Stimulated activated CD8-positive, alpha-beta memory T cell treated with anti-CD3 and anti-CD28 coated beads, Interleukin-15, amount 100 ng/mL, for 24 hours (primary cell): ENCODE measurements at regions not wholly inside any gene's neighbourhood (a gene's known extent, or its start where the extent isn't known, plus 50 kb on each side); places are given as distances from the start of the nearest gene placed in this dataset.
A peak's percentile ranks its signal among the peaks of the same experiment; 100 is the strongest.

Experiments used
- DNase-seq: peaks from one replicate; pipeline ENCODE4 v3.0.0-alpha.2; 2020; ENCODE audit warnings: low read depth

DNA sequence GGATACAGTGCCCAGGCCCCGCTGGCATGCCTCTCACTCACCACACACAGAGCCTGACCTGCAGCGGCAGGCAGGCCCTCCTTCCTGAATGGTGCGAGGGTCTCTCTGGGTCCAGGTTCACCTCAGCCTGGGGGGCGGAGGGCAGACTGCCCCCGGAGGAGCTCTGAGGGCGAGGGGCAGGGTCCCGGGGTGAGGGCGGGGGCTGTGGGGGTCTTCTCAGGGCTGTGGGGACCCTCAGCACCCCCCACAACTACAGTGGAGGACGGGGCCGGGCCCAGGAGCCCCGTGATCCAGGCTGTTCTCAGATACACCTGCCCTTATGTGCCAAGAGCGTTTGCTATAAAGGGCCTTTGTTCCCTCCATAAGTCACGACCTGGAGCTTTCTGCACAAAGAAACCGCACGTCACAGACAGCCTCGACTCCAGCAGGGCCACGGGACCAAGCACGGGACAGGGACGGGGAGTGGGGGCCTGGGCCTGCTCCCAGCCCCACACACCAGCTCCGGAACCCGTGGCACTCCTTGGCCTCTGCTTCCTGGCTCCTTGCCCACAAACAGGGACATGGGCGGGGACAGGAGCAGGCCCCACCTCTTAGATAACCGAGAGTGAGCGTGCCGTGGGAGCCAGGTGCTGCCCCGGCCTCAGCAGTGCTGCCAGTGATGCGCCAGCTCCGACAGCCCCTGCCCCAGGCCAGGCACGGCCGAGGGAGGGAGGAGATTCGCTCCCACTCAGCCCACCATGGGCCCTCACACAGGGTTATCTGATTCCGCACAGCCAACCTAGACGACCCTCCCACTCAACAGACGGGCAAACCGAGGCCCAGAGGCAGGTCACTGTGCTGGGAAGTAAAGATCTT is 101.9 kb downstream of the RFLNA start:
- no peak for DNase-seq

DNA sequence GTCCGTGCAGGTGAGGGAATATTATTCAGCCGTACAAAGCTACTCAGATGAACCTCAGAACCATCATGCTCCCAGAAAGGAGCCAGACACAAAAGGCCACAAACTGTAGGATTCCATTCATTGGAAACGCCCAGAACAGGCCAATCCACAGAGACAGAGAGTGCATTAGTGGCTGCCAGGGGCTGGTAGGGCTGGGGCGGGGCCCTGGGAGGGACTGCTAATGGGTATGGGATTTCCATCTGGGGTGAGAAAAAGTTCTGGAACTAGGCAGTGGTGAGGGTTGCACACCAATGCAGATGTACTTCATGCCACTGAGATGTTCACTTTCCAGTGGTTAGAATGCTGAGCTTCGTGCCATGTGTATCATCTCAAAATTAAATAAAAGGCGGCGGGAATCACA is 101.1 kb downstream of the RFLNA start:
- no peak for DNase-seq

DNA sequence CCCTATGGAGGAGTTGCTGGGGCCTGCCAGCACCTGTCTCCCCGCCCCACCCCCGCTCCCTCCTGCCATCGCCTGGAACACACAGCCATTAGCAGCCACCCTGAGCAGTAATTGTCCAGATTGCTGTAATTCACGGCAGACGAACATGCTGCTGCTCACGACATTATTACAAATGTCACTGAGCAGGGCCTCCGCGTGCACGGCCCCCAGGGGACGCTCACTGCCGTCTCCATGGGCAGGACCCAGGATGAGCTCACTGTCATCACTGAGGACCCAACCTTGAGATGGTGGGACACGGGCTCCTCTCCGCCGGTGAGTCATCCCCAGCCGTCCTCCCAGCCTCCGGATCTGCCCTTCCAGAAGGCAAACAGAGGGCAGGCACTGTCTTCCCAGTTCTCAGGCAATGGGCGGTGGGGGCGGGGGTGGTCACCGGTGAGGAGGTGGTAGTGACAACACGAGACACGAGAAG is 100.4 kb downstream of the RFLNA start:
- no peak for DNase-seq

DNA sequence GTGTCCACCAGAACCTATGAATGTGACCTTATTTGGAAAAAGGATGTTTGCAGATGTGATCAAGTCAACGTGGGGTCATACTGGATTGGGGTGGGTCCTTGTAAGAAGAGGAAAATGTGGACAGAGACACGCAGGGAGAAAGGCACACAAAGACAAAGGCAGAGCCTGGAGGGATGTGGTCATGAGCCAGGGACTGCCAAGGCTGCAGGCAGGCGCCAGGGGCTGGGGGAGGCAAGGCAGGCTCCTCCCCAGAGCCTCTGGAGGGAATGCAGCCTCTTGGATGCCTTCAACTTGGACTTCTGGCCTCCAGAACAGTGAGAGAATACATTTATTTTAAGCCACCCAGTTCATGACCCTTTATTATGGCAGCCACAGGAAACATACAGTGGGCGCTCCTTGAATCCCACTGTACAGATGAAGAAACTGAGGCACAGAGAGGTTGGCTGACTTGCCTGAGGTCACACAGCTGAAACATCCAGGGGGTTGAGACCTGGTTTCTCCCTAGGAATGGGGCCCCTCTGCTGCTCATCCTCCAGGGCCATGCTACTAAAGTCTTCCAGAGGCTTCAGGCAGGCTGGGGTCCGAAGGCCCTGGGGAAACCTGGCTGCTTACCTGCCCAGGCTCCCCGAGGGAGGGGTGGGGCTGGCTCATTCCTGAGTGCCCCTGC is 99.7 kb downstream of the RFLNA start:
- DNase-seq: no peak

DNA sequence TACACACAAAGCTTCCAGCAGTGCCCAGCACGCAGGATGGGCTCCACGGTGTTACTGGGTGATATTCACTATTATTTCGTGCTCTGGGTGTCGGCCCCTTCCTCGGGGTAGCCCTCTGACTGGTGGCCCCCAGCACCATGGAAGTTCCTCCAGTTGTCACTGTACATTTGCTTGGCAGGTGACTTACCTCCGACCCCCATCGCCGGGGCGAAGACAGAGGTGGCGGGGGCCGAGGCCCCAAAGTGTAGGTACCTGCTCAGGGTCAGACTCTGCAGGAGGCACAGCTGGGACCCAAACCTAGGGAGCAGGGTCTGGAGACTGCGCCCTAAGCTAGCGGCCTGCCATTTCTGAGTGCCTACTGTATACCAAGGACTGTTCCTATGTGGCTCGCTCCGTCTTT is 98.9 kb downstream of the RFLNA start:
- no peak for DNase-seq

DNA sequence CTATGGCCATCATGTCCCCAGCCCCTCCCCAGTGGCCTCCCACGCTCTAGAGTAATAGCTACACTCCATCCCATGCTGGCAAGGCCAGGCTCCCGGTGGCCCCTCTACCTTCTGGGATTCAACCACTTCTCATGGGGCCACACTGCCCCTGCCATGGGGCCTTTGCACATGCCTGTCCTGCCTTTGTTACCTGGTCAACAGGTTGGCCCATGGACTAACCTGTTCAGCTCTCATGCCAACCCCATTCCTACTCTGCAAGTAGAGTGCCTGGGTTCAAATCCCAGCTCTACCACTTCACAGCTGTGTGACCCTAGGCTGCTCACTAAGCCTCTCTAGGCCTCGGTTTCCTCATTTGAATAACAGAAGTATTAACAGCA is 98.5 kb downstream of the RFLNA start:
- DNase-seq: no peak

DNA sequence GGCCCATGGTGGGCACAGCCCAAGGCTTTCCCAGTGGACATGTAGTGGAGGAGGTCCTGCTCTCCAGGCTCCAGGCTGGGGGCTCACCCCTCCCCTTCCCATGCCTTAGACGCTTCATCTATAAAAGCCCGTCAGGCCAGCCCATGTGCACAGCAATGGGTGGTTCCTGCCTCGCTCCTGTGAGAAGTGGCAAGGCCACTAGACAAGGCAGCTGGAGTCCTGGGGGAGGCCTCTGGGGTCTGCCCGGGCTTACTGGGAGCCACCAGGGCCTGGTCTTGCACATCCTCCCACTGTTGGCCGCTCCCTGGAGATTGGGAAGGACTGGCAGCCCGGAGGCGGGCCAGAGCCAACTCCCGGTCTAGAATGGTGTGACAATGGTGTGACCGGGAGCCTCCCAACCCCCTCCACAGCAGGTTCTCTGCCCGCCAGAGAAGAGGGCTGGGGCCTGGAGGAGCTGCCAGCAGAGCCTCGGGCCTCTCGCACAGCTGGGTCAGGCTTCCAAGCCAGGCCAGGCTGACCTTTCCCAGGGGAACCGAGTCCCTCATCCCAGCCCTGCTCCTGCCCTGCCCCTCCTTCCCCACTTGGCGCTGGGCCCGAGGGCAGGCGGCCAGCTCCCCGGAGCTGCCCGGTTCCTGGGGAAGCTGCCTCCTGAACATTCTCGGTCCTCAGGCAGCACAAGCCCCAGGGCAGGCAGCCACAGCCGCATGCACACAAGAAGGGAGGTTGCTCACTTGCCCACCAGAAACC is 97.9 kb downstream of the RFLNA start:
- no peak for DNase-seq

DNA sequence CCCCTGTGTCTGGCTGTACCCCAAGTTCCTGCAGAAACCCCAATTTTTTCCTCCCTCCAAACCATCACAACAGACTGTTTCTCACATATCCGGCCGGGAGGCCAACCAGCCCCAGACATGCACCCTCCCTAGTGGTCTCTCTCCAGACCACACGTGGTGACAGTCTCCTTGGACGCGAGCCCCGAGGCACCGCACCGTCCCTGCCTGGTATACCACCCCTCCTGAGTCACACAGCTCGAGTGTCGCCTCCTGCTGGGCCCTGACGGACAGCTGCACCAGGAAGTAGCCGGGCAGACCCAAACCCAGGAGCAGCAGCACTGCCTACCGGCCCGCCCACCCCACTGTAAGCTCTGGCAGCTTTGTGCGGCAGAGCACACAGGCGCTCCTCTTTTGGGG is 97.4 kb downstream of the RFLNA start:
- DNase-seq: no peak

DNA sequence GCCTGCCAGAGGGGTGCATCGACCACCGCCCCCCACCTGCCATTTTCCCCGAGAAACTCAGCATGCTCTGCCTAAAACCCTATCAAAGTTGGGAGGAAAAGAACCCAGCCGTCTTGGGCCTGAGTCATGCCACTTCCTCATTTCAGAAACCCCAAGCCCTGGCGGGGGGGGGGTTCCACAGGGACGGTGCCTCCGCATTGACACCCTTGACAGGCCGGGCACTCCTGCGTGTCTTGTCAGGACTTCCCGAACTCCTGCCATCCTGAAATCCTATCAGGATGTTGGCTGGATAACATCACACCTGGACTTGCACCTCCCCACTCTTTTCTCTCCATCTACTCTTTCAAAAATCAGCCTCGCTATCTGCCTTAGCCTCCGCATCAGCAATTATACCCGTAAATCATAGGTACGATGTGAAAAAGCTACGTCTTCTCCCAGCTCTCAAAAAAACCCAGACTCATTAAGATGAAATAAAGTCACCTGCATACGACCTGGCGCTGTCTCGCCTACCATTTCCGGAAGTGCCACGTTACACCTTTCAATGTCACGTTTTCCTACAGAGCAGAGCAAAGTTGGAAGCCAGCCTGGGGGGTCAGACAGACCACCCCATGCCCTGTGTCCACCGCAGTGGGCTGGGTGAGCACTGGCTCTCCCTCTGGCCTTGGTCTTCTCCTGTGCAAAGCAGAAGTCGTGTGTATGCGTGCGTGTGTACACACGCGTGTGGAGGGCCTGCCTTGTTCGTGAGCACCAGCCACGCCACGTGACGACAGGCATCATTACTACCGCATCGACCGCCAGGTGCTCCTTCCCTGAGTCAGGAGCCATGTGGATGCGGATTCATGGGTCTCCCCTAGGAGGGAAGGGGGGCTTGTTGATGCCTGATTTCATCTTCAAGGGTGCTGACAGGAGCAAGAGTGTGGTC is 96.7 kb downstream of the RFLNA start:
- no peak for DNase-seq

DNA sequence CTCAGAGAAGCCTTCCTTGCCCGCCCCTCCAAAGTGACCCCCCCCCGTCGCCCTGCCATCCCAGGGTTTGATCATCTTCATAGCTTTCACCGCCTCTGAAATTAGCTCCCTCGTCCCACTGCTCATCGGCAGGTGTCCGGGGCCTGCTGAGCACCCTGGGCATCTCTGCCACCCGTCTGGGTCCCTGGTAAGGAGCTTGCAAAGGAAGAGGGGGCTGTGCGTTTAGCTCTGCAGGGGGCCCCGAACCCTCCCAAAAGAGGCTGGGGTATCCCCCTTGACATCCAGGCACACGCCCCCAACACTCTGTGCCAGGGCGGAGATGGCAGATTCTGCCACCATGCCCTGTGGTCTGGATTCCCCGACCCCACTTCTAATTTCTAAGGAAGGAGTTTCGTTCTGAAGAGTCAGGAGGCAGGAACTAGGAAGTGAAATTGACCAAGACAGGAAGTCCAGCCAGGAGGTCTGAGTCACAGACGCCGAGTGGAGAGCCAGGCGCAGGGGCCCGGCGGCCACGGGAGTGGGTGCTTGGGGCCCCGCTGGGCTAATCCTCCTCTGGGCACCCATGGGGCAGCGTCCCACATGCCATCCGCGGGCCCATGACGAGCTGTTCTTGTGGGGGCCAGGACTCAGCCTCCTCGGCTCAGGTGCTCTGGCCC is 95.7 kb downstream of the RFLNA start:
- DNase-seq: no peak

DNA sequence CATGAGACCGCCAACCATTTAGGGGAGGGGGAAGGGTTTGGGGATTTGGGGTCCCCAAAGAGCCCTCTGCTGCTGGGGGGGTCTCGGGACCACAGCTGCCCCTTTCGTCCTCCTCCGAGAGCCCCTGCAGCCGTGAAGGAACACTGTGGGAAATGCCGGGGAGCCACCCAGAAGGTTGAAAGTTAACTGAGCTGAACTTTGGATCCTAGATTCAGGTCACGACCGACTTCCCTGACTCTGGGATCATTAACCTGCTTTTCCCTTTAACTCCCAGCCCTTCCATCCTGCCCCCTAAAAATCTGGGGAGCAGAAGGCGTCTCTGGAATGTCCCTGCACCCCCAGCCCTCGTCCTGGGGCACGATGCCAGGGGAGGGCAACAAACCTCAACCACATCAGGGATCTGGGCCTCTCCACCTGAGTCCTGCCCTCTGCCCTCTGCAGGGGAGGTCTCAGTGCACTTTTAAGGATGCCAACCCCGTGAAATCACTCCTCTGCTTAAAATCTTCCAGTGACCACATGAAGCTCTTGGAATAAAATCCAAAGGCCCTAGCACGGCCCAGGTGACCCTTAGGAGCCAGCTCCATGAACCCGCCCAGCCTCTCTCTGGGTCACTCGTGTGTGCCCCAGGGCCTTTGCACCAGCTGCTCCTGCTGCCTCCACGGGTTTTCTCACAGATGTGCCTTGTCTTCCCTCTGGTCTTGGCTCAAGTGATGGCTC is 95.0 kb downstream of the RFLNA start:
- no peak for DNase-seq

DNA sequence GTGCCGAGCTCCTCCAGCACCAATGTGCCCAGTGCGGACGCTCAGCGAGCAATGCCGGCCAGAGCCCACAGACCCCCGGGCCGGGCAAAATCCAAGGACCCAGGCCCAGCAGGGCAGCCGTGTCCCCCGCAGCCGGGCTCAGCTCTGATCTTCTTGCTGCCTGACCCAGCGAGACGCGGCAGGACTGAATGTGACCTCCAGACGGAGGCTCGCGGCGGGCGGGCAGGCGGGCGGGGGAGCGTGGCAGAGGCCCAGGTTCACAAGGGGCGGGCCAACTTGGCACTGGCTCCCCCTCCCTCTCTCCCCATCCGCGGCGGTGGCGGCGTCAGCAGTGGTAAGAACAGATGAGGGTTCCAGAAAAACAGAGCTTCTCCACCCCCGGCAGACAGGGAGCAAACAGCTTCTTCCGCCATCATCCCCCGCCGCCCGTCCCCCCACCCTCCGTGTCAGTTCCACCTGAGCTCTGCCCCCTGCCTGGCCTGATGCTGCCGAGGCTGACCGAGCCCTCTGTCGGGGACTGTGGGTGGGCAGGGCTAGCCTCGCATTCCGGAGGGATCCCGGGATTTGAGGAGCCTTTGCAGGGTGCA is 94.3 kb downstream of the RFLNA start:
- peak; percentile 18 for DNase-seq

DNA sequence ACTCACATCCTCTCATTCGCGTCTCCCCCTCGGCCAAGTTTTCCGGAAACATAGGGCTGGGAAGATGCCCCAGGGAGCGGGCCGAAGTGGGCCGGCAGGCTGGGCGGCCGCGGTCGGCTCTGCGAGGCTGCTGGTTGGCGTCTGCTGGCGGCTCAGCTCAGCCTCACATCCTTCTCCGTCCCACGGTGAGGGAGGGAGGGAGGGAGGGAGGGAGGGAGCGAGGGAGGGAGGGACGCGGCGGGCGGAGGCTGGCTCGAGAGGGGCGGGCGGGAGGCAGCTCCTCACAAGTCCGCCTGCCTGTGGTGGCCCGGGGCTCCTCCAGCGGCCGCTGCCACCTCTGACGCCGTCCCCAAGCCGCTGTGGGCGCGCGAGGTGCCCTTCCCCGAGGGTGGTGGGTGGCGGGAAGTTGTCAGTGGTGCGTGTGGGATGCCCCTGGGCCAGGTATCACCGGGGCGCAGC is 93.8 kb downstream of the RFLNA start:
- DNase-seq: no peak

DNA sequence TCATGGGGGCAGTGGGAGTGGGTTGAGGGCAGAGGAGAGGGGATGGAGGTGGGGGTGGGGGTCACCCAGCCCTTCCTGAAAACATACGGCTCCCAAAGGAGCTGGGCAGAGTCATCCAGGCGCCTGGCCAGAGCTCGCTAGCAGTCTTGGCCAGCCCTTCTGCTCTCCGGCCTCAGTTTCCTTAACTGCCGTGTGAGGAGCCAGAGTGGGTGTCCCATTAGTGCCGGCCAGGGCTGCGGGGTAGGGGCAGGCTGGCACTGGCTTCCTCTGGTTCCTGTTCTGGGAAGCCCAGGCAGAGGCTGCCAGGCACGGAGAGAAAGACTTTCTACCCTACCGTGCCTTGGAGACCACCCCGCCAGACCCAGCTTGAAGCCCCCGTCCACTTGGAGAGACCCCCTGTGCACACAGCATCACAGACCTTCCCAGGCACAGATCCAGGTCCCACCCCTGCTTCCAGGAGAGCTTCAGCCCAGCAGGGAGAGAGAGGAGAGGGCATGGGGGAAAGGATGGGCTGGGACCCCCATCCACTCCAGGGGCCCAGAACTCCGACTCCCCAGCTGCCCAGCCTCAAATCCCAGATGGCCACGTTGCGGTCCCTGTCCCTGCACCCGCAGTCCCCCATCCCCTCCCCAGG is 93.3 kb downstream of the RFLNA start:
- DNase-seq: no peak

DNA sequence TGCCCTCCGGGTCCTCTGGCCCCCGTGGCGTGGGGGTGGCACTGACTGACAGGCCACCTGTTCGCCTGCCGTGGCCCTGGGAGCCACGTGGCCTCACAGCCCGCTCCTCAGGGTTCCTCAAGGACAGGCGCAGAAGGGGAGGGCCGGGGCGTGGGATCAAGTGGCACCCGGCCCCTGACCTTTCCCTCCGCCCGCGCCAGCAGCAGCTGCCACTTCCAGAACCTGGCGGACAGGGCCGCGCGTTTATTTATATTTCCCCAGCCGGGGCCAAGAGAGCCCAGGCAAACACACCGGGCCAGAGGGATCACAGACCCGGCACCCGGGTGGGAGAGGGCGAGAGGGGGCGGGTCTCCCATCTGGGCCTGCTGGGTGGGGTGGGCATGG is 92.6 kb downstream of the RFLNA start:
- DNase-seq: no peak

DNA sequence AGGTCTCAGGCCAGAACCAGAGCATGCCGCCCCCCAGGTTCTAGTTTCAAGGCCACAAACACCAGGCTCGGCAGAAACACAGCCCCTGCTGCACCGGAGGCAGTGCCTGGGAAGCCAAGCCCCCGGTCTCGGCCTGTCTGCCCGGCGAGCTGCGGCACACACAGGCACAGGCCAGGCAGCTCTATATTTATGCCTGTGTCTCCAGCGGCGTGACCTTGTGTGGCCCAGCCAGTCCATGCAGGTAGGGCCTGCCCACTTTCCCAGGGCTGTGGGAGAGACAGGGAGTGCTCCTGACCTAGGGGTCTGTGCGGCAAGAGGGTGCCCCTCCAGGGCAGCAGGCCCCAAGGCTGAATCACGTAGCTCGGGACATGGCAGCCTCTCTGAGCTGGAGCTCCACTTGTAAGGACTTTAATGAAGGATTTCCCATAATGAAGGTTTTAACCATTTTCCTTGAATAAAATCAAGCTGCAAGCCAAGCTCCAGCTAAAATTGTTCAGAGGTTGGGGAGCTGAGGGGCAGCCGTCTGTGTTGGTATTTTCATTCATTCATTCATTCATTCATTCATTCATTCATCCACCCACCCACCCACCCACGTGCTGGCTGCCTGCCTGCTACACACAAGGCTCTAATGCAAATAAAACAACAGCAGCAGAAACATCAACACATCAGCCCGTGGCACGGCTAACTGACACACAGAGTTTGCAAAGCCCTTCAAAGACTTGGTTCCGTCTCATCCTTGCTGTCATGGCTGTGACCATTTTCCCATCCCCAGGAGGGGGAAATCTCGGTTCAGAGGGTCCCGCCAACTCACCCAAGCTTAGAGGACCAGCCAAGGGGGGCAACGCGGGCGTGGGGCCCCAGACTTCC is 92.0 kb downstream of the RFLNA start:
- no peak for DNase-seq

DNA sequence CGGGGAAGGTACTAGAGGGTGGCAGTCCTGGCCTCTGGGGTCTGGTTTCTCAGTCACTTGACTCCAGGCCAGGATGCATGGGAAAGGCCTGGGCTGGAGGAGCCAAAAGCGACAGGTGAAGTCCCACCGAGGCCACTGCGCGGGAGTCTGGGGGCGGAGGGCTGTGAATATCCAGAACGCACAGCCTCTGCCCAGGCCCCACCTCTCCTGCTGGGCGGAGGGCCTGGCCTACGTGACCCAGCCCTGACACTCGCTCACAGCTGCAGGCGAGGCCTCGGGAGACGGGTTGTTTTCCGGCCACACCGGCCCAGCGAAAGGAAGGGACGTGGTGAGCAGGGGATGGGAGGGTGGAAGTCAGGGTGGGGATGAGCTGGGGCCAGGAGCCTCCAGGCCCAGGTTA is 91.2 kb downstream of the RFLNA start:
- DNase-seq: no peak

DNA sequence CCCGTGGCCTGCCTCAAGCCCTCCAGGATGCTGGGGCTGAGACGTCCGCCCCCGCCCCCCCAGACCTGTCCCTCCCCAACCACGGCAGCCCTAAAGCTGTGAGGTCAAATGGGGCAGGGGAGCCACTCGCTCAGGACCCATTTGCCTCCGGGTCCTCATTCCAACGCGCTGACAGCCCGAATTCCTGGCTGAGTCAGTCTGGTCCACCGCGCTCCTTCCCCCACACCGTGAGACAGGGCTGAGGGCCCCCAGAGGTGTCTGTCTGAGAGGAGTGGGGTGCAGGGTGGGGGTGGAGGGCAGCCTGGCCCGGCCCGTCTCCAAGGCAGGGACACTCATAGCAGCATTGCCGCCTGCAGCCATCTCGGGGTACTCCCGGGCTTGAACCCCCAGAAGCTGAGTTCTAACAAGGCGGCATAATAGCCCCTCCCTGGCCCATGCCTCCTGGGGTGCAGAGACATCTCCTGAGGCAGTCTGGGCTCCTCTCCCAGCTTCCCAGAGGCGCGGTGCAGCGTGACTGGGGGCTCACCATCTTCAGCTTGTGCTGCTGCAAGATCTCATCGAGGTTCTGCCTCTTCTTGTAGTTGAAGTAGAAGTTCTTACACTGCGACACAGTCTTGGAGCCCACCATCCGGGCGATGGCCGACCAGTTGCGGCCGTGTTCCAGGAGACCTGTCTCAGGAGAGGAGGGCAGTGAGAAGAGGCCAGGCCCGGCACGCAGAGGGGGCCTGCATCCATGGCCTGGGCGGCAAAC is 90.5 kb downstream of the RFLNA start:
- DNase-seq: no peak
